ENCODE measurements at regions not wholly inside any gene's neighbourhood (a gene's known extent, or its start where the extent isn't known, plus 50 kb on each side); places are given as distances from the start of the nearest gene placed in this dataset.
"Not testable (repeated sequence)": the region's sequence is repeated elsewhere in the genome, so short reads cannot be mapped to it uniquely, and the experiment has no call there.

DNA sequence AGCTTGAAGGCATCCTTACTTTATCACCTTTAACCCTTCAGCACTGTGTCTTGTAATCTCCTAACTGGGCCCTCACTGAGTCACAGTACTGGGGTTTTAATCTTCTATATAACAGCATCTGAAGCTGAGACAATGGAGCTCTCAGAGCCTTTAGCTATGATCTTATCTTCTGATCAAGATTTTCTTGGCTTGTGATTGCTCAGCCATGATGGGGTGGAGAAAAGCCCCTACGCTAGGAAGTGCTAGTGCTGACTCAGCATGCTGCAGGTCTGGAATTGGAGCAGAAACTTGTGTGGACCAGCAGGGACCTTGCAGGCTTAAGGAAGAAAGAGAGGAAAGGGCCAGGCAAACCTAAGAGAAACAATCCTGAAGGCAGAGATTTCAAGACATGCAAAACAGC is 71.7 kb upstream of the EED start:
- no peak for DNase-seq (ENCODE audit: low read depth, low spot score)
- no peak overlapping the region for H3K4me3 ChIP-seq (ENCODE audit: low read length)

DNA sequence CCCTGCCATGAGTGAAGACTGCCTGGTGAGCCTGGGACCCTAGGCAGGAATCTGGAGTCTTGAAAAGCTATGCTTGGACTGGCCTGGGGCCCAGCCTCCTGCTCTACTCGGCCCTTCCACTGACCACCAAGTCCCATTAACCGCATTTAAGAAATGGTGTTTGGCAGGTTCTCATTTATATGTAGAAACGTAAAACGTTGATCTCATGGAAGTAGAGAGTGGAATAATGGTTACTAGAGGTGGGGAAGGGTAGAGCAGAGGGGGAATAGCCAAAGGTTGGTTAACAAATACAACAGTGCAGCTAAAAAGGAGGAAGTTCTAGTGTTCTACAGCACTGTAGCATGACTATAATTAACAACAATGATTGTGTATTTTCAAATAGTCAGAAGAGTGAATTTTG is 72.9 kb upstream of the EED start:
- DNase-seq (ENCODE audit: low read depth, low spot score) = no peak
- no peak overlapping the region for H3K4me3 ChIP-seq (ENCODE audit: low read length)

DNA sequence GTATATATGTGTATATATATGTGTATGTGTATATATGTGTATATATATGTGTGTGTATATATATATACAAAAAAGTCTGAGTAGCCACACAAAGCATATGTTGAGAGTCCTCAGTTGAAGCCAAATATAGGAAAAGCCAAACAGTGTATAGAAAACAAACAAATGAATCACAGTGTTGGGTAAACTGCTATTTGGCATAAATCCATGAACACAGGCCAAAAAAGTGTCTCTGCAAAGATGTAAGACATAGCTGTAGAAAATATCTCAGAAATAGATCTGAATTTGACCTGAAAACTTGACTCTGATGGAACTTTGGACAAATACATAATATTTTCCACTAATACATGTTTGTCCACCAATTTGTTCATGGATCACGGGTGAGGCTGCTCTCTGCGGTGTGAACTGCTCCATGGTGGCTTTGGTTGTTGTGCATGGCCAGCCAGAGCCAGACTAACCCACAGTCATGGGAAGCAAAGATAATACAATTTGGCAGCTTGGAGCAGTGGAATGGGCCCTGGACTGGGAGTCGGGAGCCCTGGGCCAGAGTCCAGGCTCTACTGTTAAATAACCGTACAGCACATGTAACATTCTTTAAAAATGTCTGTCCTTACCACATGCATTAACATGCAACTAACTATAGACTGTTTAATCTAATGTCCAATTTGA is 76.9 kb upstream of the EED start:
- no peak for DNase-seq (ENCODE audit: low read depth, low spot score)

DNA sequence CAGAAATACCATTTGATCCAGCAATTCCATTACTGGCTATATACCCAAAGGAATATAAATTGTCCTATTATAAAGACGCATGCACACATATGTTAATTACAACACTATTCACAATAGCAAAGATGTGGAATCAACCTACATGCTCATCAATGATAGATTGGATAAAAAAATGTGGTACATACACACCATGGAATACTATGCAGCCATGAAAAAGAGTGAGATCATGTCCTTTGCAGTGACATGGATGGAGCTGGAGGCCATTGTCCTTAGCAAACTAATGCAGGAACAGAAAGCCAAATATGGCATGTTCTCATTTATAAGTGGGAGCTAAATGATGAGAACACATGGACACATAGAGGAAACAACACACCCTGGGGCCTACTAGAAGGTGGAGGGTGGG is 78.3 kb upstream of the EED start:
- not testable (repeated sequence) for DNase-seq (ENCODE audit: low read depth, low spot score); H3K4me3 ChIP-seq (ENCODE audit: low read length)

More for the DNA sequence above, 76.9 kb upstream of the EED start:
- no peak overlapping the region for H3K4me3 ChIP-seq (ENCODE audit: low read length)

DNA sequence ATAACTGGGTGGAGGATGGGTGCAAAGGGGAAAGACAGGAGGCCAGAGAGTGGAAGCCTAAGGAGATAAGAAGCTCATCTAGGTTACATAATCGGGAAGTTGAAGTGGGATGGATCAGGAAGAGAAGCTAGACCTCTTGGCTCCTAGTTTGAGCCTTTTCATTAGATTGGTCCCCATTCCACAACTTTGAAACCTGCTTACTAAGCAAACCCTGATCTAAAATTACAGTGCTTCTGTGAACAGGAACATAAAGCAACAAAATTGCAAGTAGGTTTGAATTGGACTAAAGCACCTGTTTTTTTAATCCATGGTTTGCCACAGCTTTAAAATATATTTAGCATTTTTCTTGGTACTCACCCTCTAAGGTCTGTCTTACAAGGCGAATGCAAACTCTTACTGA is 80.4 kb upstream of the EED start:
- DNase-seq (ENCODE audit: low read depth, low spot score) = no peak
- no peak overlapping the region for H3K4me3 ChIP-seq (ENCODE audit: low read length)

DNA sequence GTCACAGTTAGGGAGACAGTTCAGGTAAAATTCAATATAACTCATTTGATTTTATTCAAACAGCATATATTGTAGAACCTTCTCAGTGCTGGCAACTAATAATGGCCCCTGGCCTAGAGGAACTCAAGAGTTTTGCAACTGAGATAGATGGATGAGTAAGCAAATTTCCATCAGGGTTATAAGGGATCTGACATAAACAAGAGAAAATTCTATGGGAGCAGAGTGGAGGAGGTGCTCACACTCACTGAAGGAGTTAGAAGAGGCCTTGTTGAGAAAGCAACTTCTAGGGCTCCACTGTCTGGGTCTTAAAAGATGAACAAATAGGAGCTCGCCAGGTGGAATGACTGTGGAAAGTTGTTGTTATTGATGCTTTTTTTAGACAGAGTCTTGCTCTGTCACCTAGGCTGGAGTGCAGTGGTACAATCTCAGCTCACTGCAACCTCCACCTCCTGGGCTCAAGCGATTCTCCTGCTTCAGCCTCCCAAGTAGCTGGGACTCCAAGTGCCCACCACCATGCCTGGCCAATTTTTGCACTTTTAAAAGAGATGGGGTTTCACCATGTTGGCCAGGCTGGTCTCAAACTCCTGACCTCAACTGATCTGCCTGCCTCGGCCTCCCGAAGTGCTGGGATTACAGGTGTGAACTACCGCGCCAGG is 81.2 kb upstream of the EED start:
- H3K4me3 ChIP-seq (ENCODE audit: low read length); DNase-seq (ENCODE audit: low read depth, low spot score): not testable (repeated sequence)

DNA sequence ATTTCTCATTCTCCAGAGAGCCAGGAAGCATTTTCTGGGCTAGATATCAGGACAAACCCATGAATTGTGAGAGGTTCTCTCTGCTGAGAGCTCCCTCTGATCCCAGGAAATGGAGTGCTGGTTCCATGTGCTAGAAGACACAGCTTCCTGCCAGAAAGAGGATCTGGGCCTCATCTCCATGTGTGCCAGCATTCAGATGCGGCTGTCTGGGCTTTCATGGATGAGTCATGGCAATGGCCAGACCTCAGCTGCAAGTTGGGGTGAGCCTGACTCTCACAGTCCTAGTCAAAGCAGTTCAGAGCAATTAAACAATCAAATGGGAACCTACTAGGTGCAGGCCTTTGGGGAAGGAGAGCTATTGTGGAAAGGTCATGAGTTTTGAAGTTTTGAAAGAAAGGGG is 82.3 kb upstream of the EED start:
- no peak overlapping the region for H3K4me3 ChIP-seq (ENCODE audit: low read length)
- DNase-seq (ENCODE audit: low read depth, low spot score) = no peak

DNA sequence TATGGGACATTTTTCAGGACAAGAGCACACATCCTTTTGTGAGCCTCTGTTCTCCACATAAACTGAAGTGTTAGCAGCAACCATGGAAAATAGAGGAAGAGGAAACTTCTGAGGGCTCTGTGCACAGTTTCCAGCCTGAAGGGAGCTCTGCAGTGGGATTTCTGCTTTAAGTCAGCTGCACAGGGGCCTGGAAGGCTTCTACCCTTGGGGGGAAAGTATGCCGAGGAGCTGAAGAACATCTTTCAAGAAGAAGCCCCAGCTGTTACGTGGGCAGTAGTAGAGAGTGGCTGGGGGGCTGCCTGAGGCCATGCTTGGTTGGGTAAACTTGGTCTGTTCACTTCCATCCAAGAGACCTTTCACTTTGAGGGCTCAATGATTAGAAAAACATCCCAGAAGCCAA is 82.7 kb upstream of the EED start:
- no peak overlapping the region for H3K4me3 ChIP-seq (ENCODE audit: low read length)
- DNase-seq (ENCODE audit: low read depth, low spot score) = no peak

DNA sequence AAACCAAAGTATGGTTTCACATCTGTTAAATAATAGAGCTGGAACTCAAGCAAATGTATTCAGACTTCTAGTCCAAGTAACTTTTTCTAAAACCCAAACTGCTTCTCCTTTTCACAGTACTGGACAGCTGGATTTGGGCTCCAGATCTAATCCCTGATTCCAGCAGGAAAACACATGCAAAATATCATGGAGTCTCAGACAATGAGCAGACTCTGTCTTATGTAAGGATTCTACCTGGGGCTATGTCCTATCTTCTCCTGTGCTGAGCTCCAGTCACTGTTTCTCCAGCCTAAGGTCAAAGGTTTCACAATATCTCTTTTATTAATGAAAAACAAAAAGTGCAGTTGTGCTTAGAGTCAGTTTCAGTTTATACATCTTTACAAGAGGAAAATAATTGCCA is 83.2 kb upstream of the EED start:
- no peak for DNase-seq (ENCODE audit: low read depth, low spot score)
- no peak overlapping the region for H3K4me3 ChIP-seq (ENCODE audit: low read length)

DNA sequence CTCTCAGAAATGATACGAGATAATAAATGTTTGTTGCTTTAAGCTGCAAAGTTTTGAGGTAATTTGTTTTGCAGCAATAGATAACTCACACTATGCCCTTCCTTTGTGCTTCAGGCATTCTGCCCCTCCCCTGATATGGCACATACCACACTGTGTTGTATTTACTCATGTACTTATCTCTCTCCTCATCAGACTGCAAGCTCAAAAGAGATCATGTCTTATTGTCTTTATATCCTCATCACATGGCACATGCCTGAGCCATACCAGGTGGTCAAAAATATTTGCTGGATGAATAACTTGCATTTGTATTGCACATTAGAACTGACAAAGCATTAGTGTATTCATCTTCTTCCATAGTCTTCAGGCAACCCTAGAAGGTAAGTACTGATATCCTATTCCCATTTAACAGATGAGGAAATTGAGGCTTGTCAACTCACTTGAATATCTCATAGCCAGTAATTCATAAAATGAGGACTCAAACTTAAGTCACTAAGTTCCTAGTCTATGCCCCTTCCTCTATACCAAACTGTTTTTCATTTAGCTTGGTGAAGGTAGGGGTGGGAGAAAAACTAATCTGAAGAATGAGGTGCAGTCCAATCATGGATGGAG is 83.9 kb upstream of the EED start:
- DNase-seq (ENCODE audit: low read depth, low spot score) = no peak
- H3K4me3 ChIP-seq (ENCODE audit: low read length) = no peak overlapping the region

DNA sequence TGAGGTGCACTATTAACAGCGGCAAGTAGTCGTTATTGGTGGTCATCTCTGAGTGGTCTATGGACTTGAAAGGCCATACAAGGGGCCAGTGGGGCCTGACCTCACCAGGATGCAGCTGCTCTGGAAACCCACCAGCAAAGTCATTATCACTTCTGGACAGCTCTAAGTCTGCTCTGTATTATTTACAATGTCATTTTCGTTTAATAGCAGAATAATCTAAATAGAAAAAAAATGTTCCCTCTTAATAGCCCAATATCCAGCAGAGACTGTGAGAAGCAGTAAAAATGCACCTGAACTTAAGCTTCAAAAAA is 85.0 kb upstream of the EED start:
- H3K4me3 ChIP-seq (ENCODE audit: low read length) = no peak overlapping the region

DNA sequence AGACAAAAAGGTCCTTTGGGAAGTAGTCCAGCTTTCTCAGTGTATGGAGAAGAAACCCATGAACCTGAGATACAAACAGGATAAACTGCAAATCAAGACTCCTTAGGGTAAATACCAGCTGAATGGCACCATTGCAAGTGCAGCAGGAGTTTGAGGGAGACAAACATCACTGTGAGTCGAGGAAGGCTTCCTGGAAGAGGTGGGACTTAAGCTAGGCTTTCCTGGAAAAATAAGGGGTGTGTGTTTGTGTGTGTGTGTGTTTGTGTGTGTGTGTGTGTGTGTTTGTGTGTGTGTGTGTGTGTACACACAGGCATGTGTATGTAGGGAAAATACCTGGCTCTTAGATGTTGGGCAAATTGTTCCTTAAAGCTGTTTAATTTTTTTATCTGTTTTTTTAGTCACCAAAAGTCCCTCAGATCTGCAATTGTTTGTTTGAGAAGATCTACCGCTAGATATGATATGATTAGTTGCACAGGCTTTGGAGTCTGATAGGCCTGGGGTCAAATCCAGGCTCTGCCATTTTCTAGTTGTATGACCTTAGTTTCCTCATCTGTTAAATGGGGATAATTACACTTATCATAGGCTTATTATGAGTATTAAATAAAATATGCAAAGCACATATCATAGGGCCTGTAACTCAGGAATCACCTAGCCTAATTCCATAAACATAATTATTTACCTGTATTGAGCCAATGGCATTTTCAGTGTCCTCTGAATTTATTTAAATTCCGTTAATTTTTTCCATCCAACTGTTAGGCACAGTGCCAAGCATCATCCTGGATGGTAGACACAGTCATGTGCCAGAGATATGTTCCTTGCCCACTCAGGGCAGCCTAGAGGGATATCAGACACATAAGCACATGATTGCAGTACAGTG is 85.6 kb upstream of the EED start:
- H3K4me3 ChIP-seq (ENCODE audit: low read length) = no peak overlapping the region

More for the DNA sequence above, 85.0 kb upstream of the EED start:
- DNase-seq (ENCODE audit: low read depth, low spot score) = no peak

DNA sequence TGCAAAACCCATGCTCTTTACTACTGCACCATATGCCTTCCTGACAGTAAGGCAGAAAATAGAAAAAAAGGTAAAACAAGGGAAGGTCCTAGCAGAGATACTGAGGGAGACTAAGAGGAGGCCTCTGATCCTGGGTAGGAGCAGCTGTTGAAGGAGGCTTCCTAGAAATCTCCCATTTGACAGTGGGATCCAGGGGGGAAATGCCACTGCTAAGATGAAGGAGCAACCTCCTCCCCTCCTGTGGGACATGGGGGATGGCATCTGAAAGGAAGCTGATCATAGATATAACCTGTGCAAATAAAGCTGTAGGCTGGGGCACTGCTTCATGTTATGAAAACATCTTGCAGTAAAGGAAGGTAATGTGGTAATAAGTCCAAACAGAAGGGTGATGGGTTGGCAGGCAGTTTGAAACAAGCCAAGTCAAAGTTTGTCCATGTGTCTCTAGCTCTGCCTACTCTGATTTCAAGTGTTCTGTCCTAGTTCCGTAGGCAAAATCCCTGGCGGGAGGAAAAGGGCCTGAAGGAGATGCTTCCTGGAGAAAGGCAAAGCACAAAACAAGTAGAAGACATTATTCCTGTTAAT is 86.7 kb upstream of the EED start:
- no peak overlapping the region for H3K4me3 ChIP-seq (ENCODE audit: low read length)
- DNase-seq (ENCODE audit: low read depth, low spot score) = no peak

More for the DNA sequence above, 85.6 kb upstream of the EED start:
- DNase-seq (ENCODE audit: low read depth, low spot score) = no peak

DNA sequence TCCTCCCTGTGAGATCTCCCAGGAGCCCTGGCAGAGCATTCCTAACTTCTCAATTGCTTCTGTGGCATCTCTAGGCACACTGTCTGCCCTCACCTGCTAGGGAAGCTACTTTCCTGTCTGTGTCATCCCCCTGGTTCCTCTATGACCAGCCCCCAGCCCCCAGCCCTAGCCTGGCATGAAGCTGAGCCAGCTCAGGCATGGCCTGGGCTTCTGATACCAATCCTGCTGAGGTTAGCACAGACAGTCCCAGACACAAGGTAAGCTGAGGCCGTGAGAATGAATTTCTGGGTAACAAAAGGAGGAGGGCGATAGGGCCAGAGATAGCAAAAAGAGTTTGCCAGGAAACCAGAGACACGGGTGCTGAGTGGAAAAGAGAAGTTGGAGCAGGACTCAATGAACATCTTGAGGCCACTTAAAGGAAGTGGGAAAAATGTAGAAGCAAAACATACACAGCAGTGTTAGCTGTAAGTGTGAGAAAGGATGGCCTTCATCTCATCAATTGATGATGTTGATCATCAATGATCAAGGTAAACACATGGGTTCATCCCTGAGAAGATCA is 87.6 kb upstream of the PICALM start:
- DNase-seq (ENCODE audit: low read depth, low spot score) = no peak
- no peak overlapping the region for H3K4me3 ChIP-seq (ENCODE audit: low read length)

DNA sequence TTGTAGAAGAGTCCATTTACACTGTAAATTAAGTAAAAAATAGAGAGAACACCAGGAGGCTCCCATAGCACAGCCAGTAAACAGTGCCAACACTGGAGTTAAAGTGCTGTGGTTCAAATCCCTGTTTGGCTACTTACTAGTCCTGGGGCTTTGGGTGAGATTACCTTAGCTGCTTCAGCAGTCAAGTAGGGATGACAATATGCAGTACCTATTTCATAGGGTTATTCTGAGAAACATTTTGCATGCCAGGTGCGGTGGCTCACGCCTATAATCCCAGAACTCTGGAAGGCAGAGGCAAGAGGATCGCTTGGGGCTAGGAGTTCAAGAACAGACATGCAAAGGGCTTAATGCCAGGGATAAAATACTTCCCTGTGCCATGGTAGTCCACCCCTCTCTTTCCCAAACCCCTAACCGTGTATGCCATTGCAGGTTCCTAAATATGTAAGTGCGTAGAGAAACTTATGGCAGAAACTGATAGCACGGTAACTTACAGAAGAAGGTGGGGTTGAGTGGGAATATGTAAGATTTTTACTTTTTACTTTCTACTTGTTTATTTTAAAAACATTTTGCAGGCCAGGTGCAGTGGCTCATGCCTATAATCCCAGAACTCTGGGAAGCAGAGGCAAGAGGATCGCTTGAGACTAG is 86.4 kb upstream of the PICALM start:
- no peak overlapping the region for H3K4me3 ChIP-seq (ENCODE audit: low read length)
- no peak for DNase-seq (ENCODE audit: low read depth, low spot score)

DNA sequence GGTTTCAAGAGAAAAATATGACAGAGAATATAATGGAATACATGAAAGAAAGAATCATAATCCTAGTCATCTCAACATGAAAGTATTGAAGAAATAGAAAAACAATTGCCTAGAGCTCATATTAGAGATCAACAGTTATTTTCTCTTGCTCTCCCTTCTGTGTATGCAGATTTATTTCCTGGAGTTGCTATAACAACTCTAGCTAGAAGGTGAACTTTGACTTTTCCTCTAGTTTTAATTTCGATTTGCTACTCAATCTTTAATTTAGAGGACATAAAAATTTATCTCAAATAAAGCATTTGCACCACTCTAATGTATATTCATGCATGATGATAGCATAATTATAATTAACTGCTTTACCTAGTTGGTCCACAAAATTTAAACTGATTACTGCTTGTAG is 84.6 kb upstream of the PICALM start:
- DNase-seq (ENCODE audit: low read depth, low spot score) = no peak
- no peak overlapping the region for H3K4me3 ChIP-seq (ENCODE audit: low read length)

DNA sequence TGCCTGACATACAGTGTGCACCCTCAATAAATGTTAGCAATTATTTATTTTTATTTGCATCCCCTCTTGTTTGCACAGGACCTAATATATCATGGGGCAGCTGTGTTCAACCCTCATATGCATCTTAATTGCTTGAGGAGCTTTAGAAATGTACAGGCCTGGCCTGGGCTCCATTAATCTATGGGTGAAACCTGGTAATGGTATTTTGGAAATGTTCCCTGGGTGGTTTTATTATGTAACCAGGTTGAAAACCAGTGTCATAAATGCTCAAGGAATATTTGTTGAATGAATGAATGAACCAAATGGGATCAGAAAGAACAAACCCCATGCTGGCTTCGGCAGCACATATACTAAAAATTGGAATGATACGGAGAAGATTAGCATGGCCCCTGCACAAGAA is 84.0 kb upstream of the PICALM start:
- no peak for DNase-seq (ENCODE audit: low read depth, low spot score)
- no peak overlapping the region for H3K4me3 ChIP-seq (ENCODE audit: low read length)

DNA sequence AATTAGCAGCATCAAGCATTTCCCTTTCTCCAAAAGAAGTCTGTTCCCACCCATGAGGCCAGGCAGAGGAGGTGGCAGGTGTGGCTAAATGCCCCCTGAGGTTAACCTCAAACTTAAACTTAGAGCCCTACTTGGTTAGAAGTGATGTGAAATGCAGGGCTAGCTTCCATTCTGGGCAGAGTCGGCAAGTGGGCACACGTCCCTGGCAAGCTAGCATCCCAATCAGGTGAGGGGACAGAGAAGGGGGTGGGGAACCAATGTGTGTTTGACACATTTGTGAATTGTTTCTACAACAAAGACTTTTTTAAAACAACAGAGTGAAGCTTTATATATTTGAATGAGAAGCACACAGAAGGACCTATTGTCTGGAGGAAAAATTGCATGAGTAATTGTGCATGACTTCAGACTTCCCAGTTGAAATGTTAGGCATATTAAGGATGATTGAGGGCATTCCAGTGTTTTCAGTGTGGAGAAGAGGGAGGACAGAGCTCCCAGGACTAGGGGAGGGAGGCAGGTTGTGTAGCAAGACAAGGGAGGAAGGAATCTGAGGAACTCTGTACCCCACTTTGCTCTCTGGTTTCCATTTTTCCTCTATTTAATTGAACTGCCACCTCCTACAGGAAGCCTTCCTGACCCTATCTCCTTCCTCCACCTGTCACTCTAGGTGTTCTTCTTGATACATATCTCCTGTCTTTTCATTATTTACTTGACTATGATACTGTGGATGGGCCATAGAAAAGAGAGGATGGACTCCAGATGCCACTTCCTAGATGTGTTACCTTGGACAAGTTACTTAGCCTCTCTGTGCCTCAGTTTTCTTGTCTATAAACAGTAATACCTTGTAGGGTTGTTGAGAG is 83.3 kb upstream of the PICALM start:
- peak; percentile 37 for DNase-seq (ENCODE audit: low read depth, low spot score)
- no peak overlapping the region for H3K4me3 ChIP-seq (ENCODE audit: low read length)
